Cardiac muscle cell (in vitro differentiated cells and primary cell): ENCODE measurements at regions not wholly inside any gene's neighbourhood (a gene's known extent, or its start where the extent isn't known, plus 50 kb on each side); places are given as distances from the start of the nearest gene placed in this dataset.
A peak's percentile ranks its signal among the peaks of the same experiment; 100 is the strongest.

ENCODE experiments used
- DNase-seq, 2 donors: peaks; one replicate each; pipeline versions ENCODE4 v3.0.0 to v3.0.0-alpha.2; 2010 to 2017; ENCODE audit warnings: low read depth in 1 of 2, low spot score in 1 of 2
- H3K27ac ChIP-seq: fragments of 200-600 bp; sonication (generic); 2 replicates; pipeline ENCODE4 v1.5.1; 2016
- H3K27me3 ChIP-seq: fragments of 200-600 bp; sonication (generic); 2 replicates; pipeline ENCODE4 v1.6.0; 2016; ENCODE audit warnings: control low read depth
- H3K36me3 ChIP-seq: fragments of 200-600 bp; sonication (generic); 2 replicates; pipeline ENCODE4 v1.5.1; 2016; ENCODE audit warnings: control low read depth
- H3K4me1 ChIP-seq: fragments of 200-600 bp; sonication (generic); 2 replicates; pipeline ENCODE4 v1.8.1; 2017; ENCODE audit warnings: low read depth, mild to moderate bottlenecking, mixed run types
- H3K4me3 ChIP-seq: fragments of 200-600 bp; sonication (generic); 2 replicates; pipeline ENCODE4 v1.5.1; 2016; ENCODE audit warnings: mild to moderate bottlenecking
- H3K9me3 ChIP-seq: fragments of 200-600 bp; sonication (generic); 2 replicates; pipeline ENCODE4 v1.5.1; 2017; ENCODE audit warnings: low read depth, mild to moderate bottlenecking, control low read depth
- CTCF ChIP-seq: IDR thresholded peaks from 2 replicates; pipeline ENCODE4 v1.5.1; 2012; ENCODE audit warnings: low read depth, mild to moderate bottlenecking, low read length

- no peak overlapping the region for H3K4me3 ChIP-seq
- no peaks in the 10 kb centered on the region for H3K36me3 ChIP-seq
- H3K9me3 ChIP-seq, result no peaks in the 10 kb centered on the region
- H3K4me1 ChIP-seq, result no peaks in the 10 kb centered on the region
- no peak for TF ChIP-seq CTCF
- H3K27ac ChIP-seq, result no peak overlapping the region
- no peaks in the 10 kb centered on the region for H3K27me3 ChIP-seq
- no peak for DNase-seq
These were observed 161.8 kb upstream of the LDB2 start for GRCh38 chr4:17060230-17060629.

- no peaks in the 10 kb centered on the region for H3K4me1 ChIP-seq
- no peaks in the 10 kb centered on the region for H3K9me3 ChIP-seq
- H3K27ac ChIP-seq, result no peak overlapping the region
- H3K27me3 ChIP-seq, result no peaks in the 10 kb centered on the region
- TF ChIP-seq CTCF, result no peak
- no peaks in the 10 kb centered on the region for H3K36me3 ChIP-seq
- DNase-seq, result peak in 1 of 2 donors; percentile 64
- H3K4me3 ChIP-seq, result no peak overlapping the region
These were observed 160.7 kb upstream of the LDB2 start for GRCh38 chr4:17058916-17059741.

GRCh38 chr4:17058536-17058915, 160.1 kb upstream of the LDB2 start:
- Histone ChIP-seq H3K9me3 (no peaks in the 10 kb centered on the region), H3K4me1 (no peaks in the 10 kb centered on the region), H3K27me3 (no peaks in the 10 kb centered on the region), H3K4me3 (no peak overlapping the region), H3K27ac (no peak overlapping the region), H3K36me3 (no peaks in the 10 kb centered on the region)
- TF ChIP-seq CTCF, result no peak
- peak in 1 of 2 donors; percentile 57 for DNase-seq

- H3K36me3 ChIP-seq, result no peaks in the 10 kb centered on the region
- H3K4me3 ChIP-seq, result no peak overlapping the region
- no peaks in the 10 kb centered on the region for H3K27me3 ChIP-seq
- H3K9me3 ChIP-seq, result no peaks in the 10 kb centered on the region
- DNase-seq, result no peak
- no peaks in the 10 kb centered on the region for H3K4me1 ChIP-seq
- no peak overlapping the region for H3K27ac ChIP-seq
- no peak for TF ChIP-seq CTCF
These were observed 158.6 kb upstream of the LDB2 start for GRCh38 chr4:17057035-17057434.

- no peaks in the 10 kb centered on the region for H3K9me3 ChIP-seq
- no peaks in the 10 kb centered on the region for H3K27me3 ChIP-seq
- H3K27ac ChIP-seq, result no peak overlapping the region
- peak in 1 of 2 donors; percentile 84 for DNase-seq
- TF ChIP-seq CTCF, result no peak
- no peaks in the 10 kb centered on the region for H3K36me3 ChIP-seq
- no peaks in the 10 kb centered on the region for H3K4me1 ChIP-seq
- H3K4me3 ChIP-seq, result no peak overlapping the region
These were observed 157.3 kb upstream of the LDB2 start for GRCh38 chr4:17055788-17056187.
